ENCODE measurements at regions not wholly inside any gene's neighbourhood (a gene's known extent, or its start where the extent isn't known, plus 50 kb on each side); places are given as distances from the start of the nearest gene placed in this dataset.
"Not testable (repeated sequence)": the region's sequence is repeated elsewhere in the genome, so short reads cannot be mapped to it uniquely, and the experiment has no call there.

- H3K9ac ChIP-seq (ENCODE audit: insufficient read depth, low read length): no peak overlapping the region
- H3K4me3 ChIP-seq (replicated peaks in 1 of 4; ENCODE audit: control extremely low read depth in 1 of 4, insufficient read depth in 1 of 4, low read depth in 3 of 4, low read length in 4 of 4): no peak overlapping the region
- H3K4me2 ChIP-seq (ENCODE audit: extremely low read depth, insufficient read depth, low read length): no peak overlapping the region
- H3K27me3 ChIP-seq (ENCODE audit: control insufficient read depth, insufficient read depth, low read length): no peaks in the 10 kb centered on the region
- H3K79me2 ChIP-seq (ENCODE audit: control insufficient read depth, insufficient read depth, low read length): no peaks in the 10 kb centered on the region
- DNase-seq (ENCODE audit: low read depth in 2 of 2): no peak
- no peaks in the 10 kb centered on the region for H4K20me1 ChIP-seq (ENCODE audit: control insufficient read depth, extremely low read depth, insufficient read depth, low read length)
- H3K4me1 ChIP-seq (ENCODE audit: control insufficient read depth, extremely low read depth, insufficient read depth, low read length): no peaks in the 10 kb centered on the region
- H3K27ac ChIP-seq (ENCODE audit: insufficient read depth, low read length): no peak overlapping the region
- H3K9me3 ChIP-seq (ENCODE audit: control insufficient read depth, insufficient read depth, low read depth, low read length): no peaks in the 10 kb centered on the region
- no peak overlapping the region for H2AFZ ChIP-seq (ENCODE audit: low read length)
- H3K36me3 ChIP-seq (ENCODE audit: control insufficient read depth, insufficient read depth, low read length): no peaks in the 10 kb centered on the region
- no peak for TF ChIP-seq CTCF (conservative IDR thresholded peaks at IDR 0.05 in 1 of 2, IDR thresholded peaks at IDR 0.05 in 1 of 2; ENCODE audit: low read depth in 1 of 2, low read length in 2 of 2)
- TF ChIP-seq EZH2 (IDR thresholded peaks at IDR 0.05; ENCODE audit: low read length, missing control alignments): no peak
Measured at GRCh38 chr11:42779555-42779954, 532.2 kb upstream of the API5 start.

- no peak overlapping the region for H3K27ac ChIP-seq (ENCODE audit: insufficient read depth, low read length)
- H3K9ac ChIP-seq (ENCODE audit: insufficient read depth, low read length): no peak overlapping the region
- H3K36me3 ChIP-seq (ENCODE audit: control insufficient read depth, insufficient read depth, low read length): no peaks in the 10 kb centered on the region
- TF ChIP-seq EZH2 (IDR thresholded peaks at IDR 0.05; ENCODE audit: low read length, missing control alignments): no peak
- no peak for TF ChIP-seq CTCF (conservative IDR thresholded peaks at IDR 0.05 in 1 of 2, IDR thresholded peaks at IDR 0.05 in 1 of 2; ENCODE audit: low read depth in 1 of 2, low read length in 2 of 2)
- no peaks in the 10 kb centered on the region for H3K79me2 ChIP-seq (ENCODE audit: control insufficient read depth, insufficient read depth, low read length)
- no peaks in the 10 kb centered on the region for H4K20me1 ChIP-seq (ENCODE audit: control insufficient read depth, extremely low read depth, insufficient read depth, low read length)
- no peaks in the 10 kb centered on the region for H3K27me3 ChIP-seq (ENCODE audit: control insufficient read depth, insufficient read depth, low read length)
- H3K4me2 ChIP-seq (ENCODE audit: extremely low read depth, insufficient read depth, low read length): no peak overlapping the region
- H3K4me1 ChIP-seq (ENCODE audit: control insufficient read depth, extremely low read depth, insufficient read depth, low read length): no peaks in the 10 kb centered on the region
- no peak for DNase-seq (ENCODE audit: low read depth in 2 of 2)
- H3K4me3 ChIP-seq (replicated peaks in 1 of 4; ENCODE audit: control extremely low read depth in 1 of 4, insufficient read depth in 1 of 4, low read depth in 3 of 4, low read length in 4 of 4): no peak overlapping the region
- H2AFZ ChIP-seq (ENCODE audit: low read length): no peak overlapping the region
- H3K9me3 ChIP-seq (ENCODE audit: control insufficient read depth, insufficient read depth, low read depth, low read length): no peaks in the 10 kb centered on the region
Measured at GRCh38 chr11:42786981-42787380, 524.8 kb upstream of the API5 start.

DNA sequence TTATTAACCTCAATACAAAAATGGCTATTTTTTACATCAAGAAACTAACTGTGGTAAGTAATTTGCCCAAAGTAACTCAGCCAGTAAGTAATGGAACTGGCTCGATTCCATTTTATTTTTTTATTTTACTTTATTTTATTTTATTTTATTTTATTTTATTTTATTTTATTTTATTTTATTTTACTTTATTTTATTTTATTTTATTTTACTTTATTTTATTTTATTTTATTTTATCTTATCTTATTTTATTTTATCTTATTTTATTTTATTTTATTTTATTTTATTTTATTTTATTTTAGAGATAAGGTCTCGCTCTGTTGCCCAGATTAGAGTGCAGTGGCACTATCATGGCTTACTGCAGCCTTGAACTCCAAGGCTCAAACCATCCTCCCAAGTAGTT, 516.3 kb upstream of the API5 start:
- not testable (repeated sequence) for H3K27ac ChIP-seq (ENCODE audit: insufficient read depth, low read length); H3K36me3 ChIP-seq (ENCODE audit: control insufficient read depth, insufficient read depth, low read length); H2AFZ ChIP-seq (ENCODE audit: low read length); H3K4me1 ChIP-seq (ENCODE audit: control insufficient read depth, extremely low read depth, insufficient read depth, low read length); H3K4me2 ChIP-seq (ENCODE audit: extremely low read depth, insufficient read depth, low read length); H4K20me1 ChIP-seq (ENCODE audit: control insufficient read depth, extremely low read depth, insufficient read depth, low read length); H3K27me3 ChIP-seq (ENCODE audit: control insufficient read depth, insufficient read depth, low read length); H3K9me3 ChIP-seq (ENCODE audit: control insufficient read depth, insufficient read depth, low read depth, low read length); DNase-seq (ENCODE audit: low read depth in 2 of 2); H3K4me3 ChIP-seq (replicated peaks in 1 of 4; ENCODE audit: control extremely low read depth in 1 of 4, insufficient read depth in 1 of 4, low read depth in 3 of 4, low read length in 4 of 4); H3K9ac ChIP-seq (ENCODE audit: insufficient read depth, low read length); H3K79me2 ChIP-seq (ENCODE audit: control insufficient read depth, insufficient read depth, low read length)

DNA sequence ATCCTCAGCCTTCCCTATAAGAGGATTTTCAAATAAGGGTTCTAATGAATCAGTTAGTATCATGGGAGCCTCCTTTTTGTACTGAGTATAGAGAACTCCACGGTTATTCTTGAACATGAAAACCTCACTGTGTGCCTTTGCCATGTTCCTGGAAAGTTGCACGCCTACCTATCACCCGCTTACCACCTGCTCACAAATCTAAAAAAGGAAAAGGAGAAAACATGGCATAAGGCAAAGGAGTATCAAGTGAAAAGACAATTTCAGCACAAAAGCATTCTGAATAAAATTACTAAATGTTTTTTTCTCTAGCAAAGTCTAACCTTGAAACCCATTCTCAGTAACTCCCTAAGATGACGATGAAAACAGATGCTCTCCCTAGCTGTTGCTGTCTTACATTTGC, 511.8 kb upstream of the API5 start:
- TF ChIP-seq CTCF (conservative IDR thresholded peaks at IDR 0.05 in 1 of 2, IDR thresholded peaks at IDR 0.05 in 1 of 2; ENCODE audit: low read depth in 1 of 2, low read length in 2 of 2) (no peak), EZH2 (IDR thresholded peaks at IDR 0.05; ENCODE audit: low read length, missing control alignments) (no peak)
- Histone ChIP-seq H3K9me3 (ENCODE audit: control insufficient read depth, insufficient read depth, low read depth, low read length) (no peaks in the 10 kb centered on the region), H3K79me2 (ENCODE audit: control insufficient read depth, insufficient read depth, low read length) (no peaks in the 10 kb centered on the region), H4K20me1 (ENCODE audit: control insufficient read depth, extremely low read depth, insufficient read depth, low read length) (no peaks in the 10 kb centered on the region), H3K9ac (ENCODE audit: insufficient read depth, low read length) (no peak overlapping the region), H3K4me1 (ENCODE audit: control insufficient read depth, extremely low read depth, insufficient read depth, low read length) (no peaks in the 10 kb centered on the region), H3K4me3 (replicated peaks in 1 of 4; ENCODE audit: control extremely low read depth in 1 of 4, insufficient read depth in 1 of 4, low read depth in 3 of 4, low read length in 4 of 4) (no peak overlapping the region), H3K36me3 (ENCODE audit: control insufficient read depth, insufficient read depth, low read length) (no peaks in the 10 kb centered on the region), H3K27me3 (ENCODE audit: control insufficient read depth, insufficient read depth, low read length) (no peaks in the 10 kb centered on the region), H2AFZ (ENCODE audit: low read length) (no peak overlapping the region), H3K27ac (ENCODE audit: insufficient read depth, low read length) (no peak overlapping the region), H3K4me2 (ENCODE audit: extremely low read depth, insufficient read depth, low read length) (no peak overlapping the region)
- DNase-seq (ENCODE audit: low read depth in 2 of 2): no peak
